Uterus (tissue), 2 donors: ENCODE measurements at regions not wholly inside any gene's neighbourhood (a gene's known extent, or its start where the extent isn't known, plus 50 kb on each side); places are given as distances from the start of the nearest gene placed in this dataset.

ENCODE experiments used
- POLR2A ChIP-seq, 2 donors: fragments of 450-650 bp; IDR thresholded peaks; one replicate each; pipeline ENCODE4 v1.6.1; 2016; ENCODE audit warnings: antibody characterized with exemption in 2 of 2, mild to moderate bottlenecking in 1 of 2, moderate library complexity in 1 of 2
- TF ChIP-seq, protein P1 (sequence below), 4 experiments: fragments of 200-600 bp in 2 of 4; fragments of 450-650 bp in 2 of 4; sonication (generic) in 2 of 4; IDR thresholded peaks; one replicate each; pipeline ENCODE4 v1.5.1; 2016 to 2019; ENCODE audit warnings: antibody characterized with exemption in 4 of 4, mild to moderate bottlenecking in 2 of 4, moderate library complexity in 1 of 4

DNA sequence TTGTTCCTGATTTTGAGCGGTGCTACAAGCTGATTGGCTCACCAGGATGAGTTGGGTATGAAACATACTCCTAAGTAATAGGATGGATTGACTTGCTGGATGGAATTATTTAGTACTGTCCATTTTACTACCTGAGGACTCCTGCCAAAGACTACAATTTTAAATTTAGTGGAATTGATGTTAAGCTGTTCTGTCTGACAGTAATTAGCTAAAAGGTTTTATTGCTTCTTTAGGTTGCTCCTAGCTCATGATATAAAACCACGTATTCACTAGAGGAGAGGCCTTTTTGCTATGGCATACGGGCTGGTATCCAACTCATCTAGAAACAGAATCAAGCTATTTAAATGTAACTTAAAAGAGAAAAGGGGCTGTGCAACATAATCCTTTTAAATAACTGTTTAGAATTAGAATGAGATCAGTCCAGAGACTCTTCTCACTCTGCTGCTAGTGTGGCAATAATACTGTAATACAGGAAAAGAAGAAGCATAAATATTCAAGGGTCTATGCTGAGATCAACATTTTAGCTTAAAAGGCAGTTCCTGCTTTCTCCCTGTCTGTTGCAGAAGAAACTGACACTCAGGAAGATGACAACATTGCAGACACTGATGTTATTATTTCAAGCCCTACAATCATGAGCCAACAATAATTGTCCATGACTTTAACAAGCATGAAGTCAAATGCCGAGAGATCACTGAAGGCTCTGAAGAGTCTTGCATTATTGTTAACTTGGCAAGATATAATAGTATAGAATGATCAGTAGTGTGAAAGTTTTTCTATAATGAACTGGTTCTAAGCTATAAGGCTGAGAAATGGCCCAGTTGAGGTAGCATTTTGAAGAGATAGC, 258.7 kb upstream of the ADGRL4 start:
- TF ChIP-seq, protein P1, sequence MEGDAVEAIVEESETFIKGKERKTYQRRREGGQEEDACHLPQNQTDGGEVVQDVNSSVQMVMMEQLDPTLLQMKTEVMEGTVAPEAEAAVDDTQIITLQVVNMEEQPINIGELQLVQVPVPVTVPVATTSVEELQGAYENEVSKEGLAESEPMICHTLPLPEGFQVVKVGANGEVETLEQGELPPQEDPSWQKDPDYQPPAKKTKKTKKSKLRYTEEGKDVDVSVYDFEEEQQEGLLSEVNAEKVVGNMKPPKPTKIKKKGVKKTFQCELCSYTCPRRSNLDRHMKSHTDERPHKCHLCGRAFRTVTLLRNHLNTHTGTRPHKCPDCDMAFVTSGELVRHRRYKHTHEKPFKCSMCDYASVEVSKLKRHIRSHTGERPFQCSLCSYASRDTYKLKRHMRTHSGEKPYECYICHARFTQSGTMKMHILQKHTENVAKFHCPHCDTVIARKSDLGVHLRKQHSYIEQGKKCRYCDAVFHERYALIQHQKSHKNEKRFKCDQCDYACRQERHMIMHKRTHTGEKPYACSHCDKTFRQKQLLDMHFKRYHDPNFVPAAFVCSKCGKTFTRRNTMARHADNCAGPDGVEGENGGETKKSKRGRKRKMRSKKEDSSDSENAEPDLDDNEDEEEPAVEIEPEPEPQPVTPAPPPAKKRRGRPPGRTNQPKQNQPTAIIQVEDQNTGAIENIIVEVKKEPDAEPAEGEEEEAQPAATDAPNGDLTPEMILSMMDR (IDR thresholded peaks at IDR 0.05): no peak
- TF ChIP-seq POLR2A (IDR thresholded peaks at IDR 0.05): no peak
